ENCODE measurements at regions not wholly inside any gene's neighbourhood (a gene's known extent, or its start where the extent isn't known, plus 50 kb on each side); places are given as distances from the start of the nearest gene placed in this dataset.

DNA sequence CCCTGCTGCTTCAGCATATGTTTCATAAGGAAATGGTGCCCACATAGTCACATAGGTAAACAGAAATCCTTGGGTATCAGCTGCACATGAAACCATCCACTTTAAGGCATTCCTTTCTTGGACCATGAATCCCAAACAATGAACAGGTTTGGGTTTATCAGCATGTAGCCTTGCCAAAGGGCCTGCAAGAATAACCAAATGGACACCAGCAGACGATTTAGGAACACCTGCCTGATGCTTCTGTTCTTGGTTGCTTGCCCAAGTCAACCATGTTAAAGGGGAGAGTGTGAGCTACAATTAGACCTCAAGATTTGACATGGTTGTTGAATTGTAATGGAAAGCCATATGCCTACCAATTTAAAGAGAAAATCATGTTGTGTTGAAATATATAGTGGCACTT is 1342.7 kb upstream of the PIK3C3 start:
- TF ChIP-seq POLR2A (IDR thresholded peaks at IDR 0.05), result no peak
- TF ChIP-seq CTCF (IDR thresholded peaks at IDR 0.05), result no peak
